Stimulated activated CD4-positive, alpha-beta T cell treated with anti-CD3 and anti-CD28 coated beads, Interleukin-15, amount 100 ng/mL, for 1 hour (primary cell): ENCODE measurements at regions not wholly inside any gene's neighbourhood (a gene's known extent, or its start where the extent isn't known, plus 50 kb on each side); places are given as distances from the start of the nearest gene placed in this dataset.

Experiments
- DNase-seq, 2 donors: peaks; one replicate each; pipeline ENCODE4 v3.0.0-alpha.2; 2020; ENCODE audit warnings: low read depth in 1 of 2, low spot score in 1 of 2

DNA sequence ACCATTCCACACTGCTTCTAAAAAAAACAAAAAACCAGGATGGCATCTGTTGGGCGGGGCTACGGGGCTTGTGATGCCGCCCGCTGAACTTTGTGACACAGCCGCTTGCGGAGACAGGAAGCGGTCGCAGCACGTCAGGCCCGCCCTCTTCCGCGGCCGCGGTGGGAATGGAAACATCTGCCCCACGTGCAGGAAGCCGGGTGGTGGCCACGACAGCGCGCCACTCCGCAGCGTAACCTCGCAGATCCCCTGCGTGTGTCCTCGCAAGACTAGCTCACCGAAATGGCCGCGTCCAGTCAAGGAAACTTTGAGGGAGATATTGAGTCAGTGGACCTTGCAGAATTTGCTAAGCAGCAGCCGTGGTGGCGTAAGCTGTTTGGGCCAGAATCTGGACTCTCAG lies 168.5 kb downstream of the SUCLG1 start:
- DNase-seq, result no peak

GRCh38 chr2:84288293-84288692 lies 170.8 kb downstream of the SUCLG1 start:
- no peak for DNase-seq

DNA sequence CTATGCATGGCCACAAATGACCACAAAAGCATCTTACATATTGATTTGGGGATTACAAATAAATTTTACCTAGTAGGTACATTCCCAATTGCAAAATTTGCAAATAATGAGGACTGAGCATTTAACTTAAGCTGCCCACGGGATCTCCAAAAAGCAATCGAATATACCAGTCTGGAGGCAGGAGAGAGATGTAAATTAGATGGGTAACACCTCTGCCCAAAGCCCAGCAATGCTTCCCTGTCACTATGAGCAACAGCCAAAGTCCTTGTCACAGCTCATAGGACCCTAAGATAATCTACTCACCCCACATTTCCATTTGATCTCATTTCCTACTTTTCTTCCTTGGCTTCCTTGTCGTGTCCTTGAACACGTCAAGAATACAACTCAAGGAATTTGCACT lies 172.2 kb downstream of the SUCLG1 start:
- no peak for DNase-seq

GRCh38 chr2:84285056-84285747 lies 173.9 kb downstream of the SUCLG1 start:
- DNase-seq, result no peak

GRCh38 chr2:84283506-84283905 lies 175.6 kb downstream of the SUCLG1 start:
- no peak for DNase-seq

GRCh38 chr2:84281510-84281909 lies 177.6 kb downstream of the SUCLG1 start:
- no peak for DNase-seq

- DNase-seq, result no peak
Observed at GRCh38 chr2:84280873-84281272, 178.2 kb downstream of the SUCLG1 start.

- DNase-seq, result no peak
Observed at GRCh38 chr2:84278386-84278785, 180.7 kb downstream of the SUCLG1 start.

DNA sequence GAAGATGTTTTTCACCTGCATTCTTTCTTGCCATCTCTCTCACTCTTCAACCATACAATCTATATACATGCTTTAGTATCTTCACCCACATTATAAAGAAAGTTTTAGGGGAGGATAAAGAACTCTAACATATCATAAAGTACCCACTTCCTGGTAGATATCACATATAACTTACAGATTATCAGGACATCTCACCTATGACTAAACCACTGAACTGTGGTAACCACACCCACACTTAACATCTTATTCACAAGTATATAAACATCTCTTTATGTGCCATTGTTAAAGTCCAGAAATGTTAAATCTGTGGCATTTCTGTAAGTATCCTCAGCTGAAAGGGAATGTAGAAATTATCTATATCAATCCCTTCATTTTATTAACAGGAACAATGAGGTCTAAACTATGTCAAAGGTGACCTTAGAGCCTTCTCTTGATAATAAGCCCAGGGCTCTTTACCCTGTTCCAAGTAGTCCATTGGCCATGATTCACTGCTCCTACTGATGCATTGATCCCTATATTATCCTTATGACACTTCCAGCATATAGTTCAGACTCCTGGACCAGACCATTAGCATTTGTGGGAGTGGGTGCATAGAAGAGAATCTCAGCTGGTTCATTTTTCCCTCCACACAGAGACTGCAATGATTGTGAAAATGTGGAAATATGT lies 182.4 kb downstream of the SUCLG1 start:
- DNase-seq, result no peak

DNA sequence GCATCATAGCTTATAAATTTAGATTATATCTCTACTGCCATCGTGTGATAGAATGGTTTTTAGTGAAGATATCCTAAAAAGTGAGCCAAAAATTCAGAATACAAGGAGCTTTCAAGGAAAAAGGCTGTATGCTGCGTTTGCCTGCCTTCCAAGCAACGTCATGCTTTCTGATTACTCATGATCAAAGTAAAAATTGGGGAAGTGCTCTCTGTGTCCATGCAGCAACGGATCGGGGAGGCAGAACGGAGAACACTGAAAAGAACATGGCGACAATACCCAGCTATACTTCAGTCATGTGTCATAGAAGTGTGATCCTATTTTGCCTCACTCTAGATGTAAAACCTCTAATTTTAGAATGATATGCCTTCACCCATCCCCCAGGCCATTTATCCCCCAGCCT lies 185.7 kb downstream of the SUCLG1 start:
- DNase-seq, result no peak

DNA sequence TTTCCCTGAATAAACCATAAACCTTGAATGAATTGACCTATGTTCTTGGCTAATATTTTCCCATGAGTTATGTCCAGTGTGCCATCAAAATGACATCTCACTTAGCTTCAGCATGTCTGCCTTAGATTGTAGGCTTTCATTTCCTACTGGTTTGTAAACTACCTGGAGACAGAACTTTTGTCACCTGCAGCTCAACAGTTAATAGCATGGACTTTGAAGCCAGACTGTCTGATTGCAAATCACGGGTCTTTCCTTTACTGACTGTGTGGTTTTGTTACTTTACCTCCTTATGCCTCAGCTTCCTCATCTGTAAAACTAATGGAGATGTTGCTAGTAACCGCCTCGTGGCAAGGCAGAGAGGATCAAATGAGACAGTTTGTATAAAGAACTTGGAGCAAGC lies 187.1 kb downstream of the SUCLG1 start:
- no peak for DNase-seq

- no peak for DNase-seq
Observed at GRCh38 chr2:84257831-84258230, 201.2 kb downstream of the SUCLG1 start.

DNA sequence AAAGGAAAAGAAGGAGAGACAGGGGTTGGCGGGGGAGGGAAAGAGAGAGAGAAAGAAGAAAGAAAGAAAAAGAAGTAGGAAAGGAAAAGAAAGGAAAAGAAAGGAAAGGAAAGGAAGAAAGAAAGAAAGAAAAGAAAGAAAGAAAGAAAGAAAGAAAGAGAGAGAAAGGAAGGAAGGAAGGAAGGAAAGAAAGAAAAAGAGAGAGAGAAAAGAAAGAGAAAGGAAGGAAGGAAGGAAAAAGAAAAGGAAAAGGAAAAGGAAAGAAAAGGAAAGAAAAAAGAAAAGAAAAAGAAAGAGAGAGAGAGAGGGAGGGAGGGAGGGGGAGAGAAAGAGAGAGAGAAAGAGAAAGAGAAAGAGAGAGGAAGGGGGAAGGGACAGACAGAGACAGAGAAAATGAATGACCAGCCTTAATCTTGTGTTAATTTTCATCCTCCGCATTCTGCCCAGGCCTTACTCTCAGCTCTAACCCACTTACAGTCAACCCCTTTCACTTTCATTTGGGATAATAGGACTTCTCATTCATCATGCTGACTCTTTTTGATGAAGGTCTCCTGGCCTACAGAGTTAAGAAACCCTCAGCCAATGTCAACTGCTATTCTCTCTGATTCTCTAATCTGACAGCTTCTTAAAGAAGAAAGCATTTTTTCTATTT lies 207.3 kb downstream of the SUCLG1 start:
- no peak for DNase-seq

DNA sequence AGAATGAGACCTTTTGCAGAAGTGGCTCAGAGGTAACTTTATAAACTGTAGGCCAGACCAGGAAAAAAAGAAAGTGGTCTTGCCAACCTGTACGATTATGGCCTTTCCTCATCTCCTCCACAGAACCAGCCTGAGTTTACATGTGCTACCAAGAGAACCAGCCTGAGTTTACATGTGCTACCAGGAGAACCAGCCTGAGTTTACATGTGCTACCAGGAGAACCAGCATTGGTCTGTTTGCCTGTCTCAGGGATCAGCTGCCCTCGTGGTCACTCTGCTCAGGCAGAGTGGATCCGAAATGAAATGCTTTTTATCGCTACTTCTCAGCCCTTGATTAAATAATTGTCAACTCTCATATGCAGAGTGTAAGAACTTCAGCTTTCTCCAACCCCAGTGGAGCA lies 209.9 kb downstream of the SUCLG1 start:
- DNase-seq, result no peak

- DNase-seq, result no peak
Observed at GRCh38 chr2:84247532-84247931, 211.5 kb downstream of the SUCLG1 start.

DNA sequence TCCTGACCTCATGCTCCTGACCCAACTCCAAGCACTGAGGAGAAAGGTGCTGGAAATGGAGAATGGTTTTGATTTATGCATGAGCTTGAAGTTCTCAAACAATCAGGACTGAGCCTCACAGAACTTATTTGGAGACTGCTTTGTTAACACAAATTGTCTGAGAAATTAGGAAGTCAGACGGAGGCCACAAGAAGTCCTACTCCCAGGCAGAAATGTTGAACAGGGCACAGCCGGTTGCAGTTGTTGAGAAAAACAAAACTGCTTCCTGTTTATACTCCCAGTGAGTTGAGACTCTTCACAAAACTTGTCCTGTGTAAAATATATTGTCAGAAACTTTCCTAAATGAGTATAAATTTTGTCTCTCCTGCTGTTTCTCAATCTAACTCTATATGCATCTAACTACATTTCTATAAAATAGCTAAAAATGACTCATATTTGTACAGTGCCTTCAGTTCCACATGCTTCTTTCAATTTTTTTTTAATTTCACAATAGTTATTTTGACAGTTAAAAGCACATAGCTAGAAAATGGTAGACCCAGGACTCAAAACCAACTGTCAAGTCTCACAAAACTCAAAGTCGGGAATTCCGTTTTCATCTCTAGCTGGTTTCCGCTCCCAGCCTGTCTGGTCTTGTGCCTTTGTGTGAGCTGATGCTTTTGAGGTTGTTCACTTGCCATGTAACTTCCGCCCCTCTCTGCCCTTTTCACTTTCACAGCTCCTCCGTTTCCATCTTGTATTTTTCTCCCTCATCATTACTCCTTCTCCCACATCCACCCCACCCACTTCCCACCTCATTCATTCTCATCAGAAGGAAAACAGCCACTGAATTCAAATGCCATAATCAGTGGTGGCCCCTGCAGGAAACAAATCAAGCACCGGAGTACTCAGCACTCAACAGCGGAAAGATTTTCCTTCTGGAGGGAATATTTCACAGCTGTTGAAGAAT lies 215.0 kb downstream of the SUCLG1 start:
- DNase-seq, result no peak

- no peak for DNase-seq
Observed at GRCh38 chr2:84238907-84239306, 220.2 kb downstream of the SUCLG1 start.

DNA sequence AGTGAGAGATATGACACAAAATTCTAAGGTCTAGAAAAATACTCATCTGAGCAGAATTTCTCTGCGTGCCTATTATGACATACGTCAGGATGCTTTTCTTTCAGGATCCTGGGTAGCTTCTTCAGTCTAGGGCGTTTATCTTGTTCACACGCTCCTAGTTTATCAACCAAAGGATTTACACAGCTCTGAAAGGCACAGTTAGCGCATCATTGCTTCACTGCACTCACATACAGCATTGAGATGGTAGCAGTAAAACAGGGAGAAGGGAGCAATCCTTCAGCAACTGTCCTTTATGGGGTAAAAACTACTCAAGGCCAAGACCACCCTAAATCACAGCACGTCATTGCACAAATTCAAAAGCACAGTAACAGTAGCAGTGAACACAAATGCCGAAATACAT lies 222.8 kb downstream of the SUCLG1 start:
- DNase-seq, result no peak

DNA sequence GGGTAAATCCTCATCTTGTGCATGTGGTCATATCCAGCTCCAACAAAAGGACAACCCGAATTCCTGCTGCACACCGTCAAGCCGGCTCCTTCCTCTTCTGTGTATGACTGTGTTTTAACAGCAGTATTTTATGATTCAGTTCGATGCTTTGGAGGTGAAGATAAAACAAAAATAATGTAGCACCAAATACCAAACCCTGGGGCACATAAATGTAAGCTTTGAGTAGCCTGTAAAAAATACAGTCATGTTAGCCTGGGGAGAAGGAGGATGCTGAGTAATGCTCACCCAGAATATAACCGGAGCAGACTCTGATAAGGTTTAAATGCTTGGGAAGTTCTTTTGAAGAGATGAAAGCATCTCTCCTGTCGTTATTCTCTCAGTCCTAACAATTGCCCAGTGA lies 225.0 kb downstream of the SUCLG1 start:
- no peak for DNase-seq

GRCh38 chr2:84231478-84231877 lies 227.6 kb downstream of the SUCLG1 start:
- no peak for DNase-seq

DNA sequence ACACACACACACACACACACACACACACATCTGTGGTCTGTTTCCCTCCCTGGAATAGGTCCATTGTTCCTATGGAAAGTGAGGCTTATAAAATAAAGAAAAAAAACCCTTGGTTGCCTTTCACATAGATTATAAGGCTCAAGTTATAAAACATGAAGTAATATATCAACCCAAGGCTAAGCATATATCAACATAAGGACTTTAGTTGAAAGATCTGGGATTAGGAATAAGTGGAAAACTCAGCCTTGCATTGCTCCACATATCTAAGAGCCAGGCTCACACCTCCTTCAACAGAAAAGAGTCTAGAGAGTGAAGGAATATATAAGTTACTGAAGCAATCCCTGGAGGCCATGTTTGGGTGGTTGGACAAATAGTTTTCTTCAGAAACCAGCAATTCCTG lies 235.0 kb downstream of the SUCLG1 start:
- no peak for DNase-seq
